HG02571 (cell line): ENCODE measurements at regions not wholly inside any gene's neighbourhood (a gene's known extent, or its start where the extent isn't known, plus 50 kb on each side); places are given as distances from the start of the nearest gene placed in this dataset.

Experiments used
- ATAC-seq: cut with Tn5 transposase; IDR thresholded peaks from one replicate; pipeline ENCODE4 v1.9.1; 2021; ENCODE audit warnings: mild to moderate bottlenecking, moderate library complexity; ENCODE audit not compliant: unreplicated experiment

DNA sequence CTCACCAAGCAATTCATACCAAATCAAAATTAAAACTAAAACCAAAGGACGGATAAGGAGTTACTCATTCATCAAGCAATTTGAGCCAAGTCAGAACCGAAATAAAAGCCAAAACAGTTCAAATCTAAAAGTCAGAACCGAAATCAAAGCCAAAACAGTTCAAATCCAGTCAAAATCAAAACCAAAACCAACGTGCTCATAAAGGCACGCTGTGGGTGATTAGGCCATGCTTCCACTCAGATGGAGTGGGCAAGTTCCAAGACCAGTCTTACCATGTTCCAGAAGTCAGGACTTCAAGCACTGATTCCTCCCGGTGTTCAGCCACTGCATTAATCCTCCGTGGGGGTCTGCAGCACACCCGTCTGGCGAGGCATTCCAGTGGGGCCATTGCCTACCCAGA, 409.3 kb downstream of the TGFB2 start:
- ATAC-seq: no peak

DNA sequence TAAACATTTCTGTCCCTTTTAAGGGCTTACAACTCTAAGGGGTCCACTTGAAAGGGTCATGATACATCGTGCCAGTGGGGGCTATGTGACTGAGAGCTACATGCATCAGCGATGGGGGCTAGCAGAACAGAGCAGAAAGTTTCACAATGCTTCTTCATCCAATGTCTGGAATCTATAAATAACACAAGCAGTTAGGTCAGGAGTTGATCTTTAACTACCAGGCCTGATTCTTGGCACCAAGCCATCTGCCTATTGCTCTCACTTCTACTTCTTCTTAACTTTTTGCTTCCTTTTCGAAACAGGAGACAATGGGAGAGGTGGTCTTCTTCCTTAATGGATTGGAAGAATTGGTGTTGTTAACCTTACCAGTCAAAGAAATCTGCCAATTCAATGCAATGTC, 410.0 kb downstream of the TGFB2 start:
- no peak for ATAC-seq

DNA sequence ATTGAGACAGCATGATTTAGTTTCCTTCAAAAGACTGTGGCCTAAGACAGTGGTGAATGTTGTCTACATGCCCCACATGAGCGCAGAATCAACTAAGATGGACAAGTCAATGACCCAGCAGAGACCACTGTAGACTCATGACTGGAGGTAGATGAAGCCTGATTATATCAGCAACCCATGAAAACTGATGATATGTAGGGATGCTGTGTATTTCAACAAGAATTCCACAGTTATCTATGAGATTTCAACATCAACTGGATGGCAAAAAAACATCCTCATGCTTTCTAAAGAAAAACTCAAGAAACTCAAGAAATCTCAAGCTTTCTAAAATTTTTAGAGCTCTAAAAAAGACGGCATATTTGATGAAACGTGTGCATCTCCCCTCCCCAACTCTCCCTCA, 413.9 kb upstream of the LYPLAL1 start:
- ATAC-seq: no peak

DNA sequence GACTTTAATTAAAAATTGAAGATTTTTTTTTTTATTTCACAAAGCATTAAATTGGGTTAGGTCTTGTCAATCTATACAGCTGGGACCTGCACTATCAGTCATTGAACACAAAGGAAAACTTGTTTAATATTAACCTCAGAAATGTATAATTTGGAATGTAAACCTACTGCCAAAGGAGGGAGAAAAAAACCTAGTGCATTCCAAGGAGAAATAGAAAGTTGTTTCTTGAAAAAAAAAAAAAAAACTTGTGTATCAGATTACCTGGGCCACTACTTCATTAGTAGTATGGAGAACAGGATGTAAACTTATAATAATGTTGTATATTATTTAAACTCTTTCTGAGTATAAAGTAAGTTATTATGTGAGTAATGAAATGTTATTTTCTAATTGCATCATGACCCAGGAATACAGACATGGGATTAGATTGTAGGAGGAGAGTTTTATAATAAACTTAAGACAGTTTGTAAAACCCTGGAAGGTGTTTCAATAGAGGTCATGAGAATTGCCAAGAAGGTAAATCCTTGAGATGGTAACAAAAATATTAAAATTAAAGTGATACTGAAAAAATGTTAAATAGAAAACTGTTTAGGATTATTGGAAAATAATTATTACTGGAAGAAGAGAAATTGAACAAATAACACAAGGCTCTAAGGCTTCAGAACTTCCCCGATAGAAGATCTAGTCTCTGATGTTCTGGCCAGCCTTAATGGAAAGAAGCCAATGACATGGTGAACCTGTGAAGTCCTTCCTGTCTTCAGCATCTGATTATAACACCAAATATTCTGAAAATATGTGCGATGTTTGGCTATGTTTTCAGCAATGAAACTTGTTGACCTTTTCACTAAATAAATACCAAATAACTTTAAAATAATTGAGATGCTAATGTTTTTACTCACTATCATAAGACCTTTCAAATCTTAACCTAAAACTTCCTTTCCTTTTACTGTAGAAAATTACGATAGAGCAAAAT, 412.8 kb upstream of the LYPLAL1 start:
- no peak for ATAC-seq

GRCh38 chr1:218763538-218763937, 410.1 kb upstream of the LYPLAL1 start:
- ATAC-seq: no peak

- ATAC-seq: no peak
Observed at GRCh38 chr1:218765753-218766152, 407.9 kb upstream of the LYPLAL1 start.

- ATAC-seq: no peak
Observed at GRCh38 chr1:218771931-218772330, 401.7 kb upstream of the LYPLAL1 start.

GRCh38 chr1:218772575-218772974, 401.1 kb upstream of the LYPLAL1 start:
- no peak for ATAC-seq

DNA sequence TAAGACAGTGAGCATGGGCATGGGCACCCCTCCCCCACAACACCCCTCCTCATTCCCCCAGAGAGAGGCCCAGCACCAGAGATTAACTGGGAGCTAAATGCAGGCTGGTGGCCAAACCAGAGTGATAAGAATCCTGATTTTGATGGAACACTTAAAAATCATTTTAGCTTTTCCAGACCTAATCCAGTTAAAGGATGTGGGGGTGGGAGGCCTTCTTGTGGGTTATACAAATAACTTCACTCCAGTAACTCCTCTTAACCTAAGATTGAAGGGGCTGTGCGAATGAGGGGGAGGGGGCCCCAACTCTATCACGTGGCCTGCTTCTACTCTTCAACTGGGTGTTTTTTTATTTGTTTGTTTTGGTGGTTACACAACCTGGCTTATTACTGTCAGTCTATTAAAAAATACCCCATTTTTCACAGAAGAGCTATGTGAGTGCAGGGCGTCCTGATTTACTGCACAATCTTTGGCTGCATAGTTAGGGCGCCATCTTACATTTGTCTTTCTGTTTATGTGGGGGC, 398.1 kb upstream of the LYPLAL1 start:
- no peak for ATAC-seq

- no peak for ATAC-seq
Observed at GRCh38 chr1:218778257-218779126, 395.2 kb upstream of the LYPLAL1 start.

DNA sequence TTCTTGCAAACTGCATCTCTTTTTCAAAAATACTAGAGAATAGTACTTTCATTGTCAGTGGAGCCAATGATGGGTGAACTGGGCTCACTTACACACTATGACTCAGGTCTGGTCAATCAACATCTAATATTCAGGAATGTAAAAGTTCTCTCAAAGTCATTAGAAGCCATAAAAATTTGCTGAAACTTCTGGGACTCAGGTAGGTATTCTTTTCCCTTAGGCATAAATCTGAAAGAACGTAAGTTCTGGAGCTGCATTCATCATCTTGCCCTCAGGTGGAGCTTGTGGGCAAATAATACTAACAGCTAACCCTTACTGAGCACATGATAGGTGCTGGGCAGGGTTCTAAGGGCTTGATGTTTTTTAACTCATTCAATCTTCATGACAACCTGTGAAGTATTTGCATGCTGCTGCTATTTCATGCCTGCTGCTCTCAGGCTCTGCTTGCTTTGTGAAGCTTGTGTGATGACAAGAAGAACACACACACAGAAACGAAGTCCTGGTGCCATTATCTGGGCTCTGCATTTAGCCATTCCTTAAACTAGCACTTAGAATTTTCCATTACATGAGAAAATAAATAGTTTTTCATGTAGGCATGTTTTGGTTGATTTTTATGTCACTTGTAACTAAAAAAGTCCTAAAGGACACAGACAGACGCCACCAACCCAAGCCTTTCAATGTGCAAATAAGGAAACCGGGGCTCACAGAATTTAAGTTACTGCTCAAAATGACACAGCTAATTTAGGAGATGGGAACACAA, 394.2 kb upstream of the LYPLAL1 start:
- ATAC-seq: no peak

- ATAC-seq: no peak
Observed at GRCh38 chr1:218783131-218783530, 390.5 kb upstream of the LYPLAL1 start.

DNA sequence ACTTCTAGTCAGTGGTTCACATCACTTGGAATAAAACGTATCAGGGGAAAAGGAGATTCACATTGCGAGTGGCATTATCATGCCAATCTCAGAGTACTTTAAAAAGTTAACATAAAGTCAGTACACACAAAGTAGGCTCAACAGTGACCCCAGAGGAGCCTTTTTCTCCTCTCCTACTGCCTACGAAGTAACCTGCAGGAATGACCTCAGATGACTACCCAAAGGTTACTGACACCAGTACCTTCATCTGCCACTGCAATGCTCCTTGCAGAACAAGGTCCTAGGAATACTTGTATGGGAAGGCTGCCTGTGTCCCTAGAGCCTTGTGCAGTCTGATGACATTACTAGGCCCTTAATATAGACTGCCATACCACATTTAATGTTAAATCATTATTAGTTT, 389.8 kb upstream of the LYPLAL1 start:
- ATAC-seq: no peak

- no peak for ATAC-seq
Observed at GRCh38 chr1:218785928-218786327, 387.8 kb upstream of the LYPLAL1 start.

DNA sequence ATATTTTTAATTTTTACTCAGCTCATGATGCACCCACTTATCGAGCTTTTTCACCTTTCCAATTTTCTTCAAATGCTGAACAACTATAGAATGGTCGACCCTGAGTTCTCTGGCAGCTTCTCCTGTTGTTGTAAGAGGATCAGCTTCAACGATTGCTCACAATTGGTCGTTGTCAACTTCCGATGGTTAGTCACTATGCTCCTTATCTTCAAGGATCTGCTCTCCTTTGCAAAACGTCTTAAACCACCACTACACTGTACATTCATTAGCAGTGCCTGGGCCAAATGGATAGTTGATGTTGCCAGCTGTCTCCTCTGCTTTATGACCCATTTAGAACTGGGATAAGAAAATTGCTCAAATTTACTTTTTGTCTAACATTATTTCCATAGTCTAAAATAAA, 385.9 kb upstream of the LYPLAL1 start:
- no peak for ATAC-seq

DNA sequence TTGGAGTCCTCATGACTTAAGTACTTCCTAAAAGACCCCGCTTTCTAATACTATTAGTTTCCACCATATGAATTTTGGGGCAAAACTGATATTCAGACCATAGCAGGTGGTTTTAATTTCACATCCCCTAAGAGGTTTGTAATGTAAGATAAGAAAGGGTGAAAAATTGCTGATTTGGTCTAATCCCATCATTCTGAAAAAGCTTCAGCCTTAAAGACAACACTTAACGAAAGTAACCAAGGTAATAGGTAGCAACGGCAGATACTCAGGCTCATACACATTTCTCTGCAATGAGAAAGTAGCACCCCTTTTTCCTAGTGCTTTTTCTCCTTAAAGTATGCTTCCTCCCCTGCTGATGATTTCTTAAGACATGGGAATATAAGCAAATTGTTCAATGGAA, 376.9 kb upstream of the LYPLAL1 start:
- no peak for ATAC-seq

DNA sequence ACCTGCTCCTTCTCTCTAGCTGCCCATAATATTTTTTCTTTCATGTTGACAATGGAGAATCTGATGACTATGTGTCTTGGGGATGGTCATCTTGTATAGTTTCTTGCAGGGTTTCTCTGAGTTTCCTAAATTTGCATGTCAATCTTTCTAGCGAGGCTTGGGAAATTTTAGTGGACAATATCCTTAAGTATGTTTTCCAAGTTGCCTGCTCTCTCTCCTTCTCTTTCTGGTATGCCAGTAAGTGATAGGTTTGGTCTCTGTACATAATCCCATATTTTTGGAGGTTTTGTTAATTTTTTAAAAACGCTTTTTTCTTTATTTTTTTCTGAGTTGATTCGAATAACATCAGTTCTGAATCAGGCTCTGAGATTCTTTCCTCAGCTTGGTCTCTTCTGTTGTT, 370.9 kb upstream of the LYPLAL1 start:
- ATAC-seq: no peak

DNA sequence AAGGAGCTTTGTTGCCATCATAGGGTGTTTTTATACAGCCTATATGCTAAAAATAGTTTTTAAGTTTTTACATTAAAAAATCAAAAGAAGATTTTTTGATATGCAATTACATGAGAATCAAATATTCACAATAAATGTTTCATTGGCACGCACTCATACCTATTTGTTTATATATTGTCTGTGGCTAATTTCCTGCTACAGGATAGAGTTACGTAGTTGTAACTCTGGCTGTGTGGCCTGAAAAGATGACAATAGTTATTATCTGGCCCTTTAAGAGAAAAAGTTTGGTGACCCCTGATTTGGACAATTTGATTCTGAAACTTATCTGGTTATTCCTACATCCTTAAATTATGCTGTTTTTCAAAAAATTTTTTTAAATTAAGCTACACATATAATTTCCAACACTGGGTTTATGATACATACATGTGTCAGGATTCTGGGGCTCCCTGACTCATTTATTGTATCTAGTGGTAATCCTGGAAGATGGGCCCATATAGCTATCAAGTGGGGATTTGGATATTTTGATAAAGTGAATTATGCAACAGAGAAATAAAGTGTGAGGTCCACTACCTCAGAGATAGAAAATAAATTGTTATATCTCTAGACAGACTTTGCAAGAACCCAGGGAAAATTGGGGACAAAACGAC, 370.2 kb upstream of the LYPLAL1 start:
- no peak for ATAC-seq

GRCh38 chr1:218804014-218804785, 369.5 kb upstream of the LYPLAL1 start:
- no peak for ATAC-seq

DNA sequence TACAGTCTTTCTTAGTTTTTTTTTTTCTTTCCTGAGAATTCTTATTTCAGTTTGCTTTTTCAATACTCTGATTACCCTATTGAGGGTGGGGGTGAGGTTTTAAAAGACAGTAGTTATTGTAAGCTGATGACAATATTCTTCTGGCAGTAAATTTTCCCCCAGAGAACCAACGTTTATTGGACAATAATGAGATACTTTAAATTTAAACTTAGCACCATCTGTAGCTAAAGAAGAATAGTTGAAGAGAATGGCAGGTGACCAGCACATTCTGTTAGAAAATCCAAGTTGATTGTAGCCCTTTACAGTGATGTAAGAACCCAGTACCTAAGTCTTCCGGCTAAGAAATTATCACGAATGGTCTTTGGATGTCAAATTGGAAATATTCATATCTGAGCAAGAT, 364.6 kb upstream of the LYPLAL1 start:
- ATAC-seq: no peak
